GM20000 (cell line): ENCODE measurements at regions not wholly inside any gene's neighbourhood (a gene's known extent, or its start where the extent isn't known, plus 50 kb on each side); places are given as distances from the start of the nearest gene placed in this dataset.

Source experiments
- DNase-seq: peaks from one replicate; pipeline ENCODE4 v3.0.0; 2012; ENCODE audit warnings: low spot score
- CTCF ChIP-seq: IDR thresholded peaks from 2 replicates; pipeline ENCODE4 v1.5.1; 2012; ENCODE audit warnings: mild to moderate bottlenecking, control low read depth; ENCODE audit errors: extremely low read depth, missing control alignments

GRCh38 chr13:50668691-50669271, 174.7 kb downstream of the DLEU7 start:
- TF ChIP-seq CTCF = no peak
- no peak for DNase-seq

- no peak for DNase-seq
- no peak for TF ChIP-seq CTCF
Measured at GRCh38 chr13:50670272-50670671, 173.2 kb downstream of the DLEU7 start.

- TF ChIP-seq CTCF = no peak
Measured at GRCh38 chr13:50670847-50671496, 172.5 kb downstream of the DLEU7 start.

GRCh38 chr13:50671497-50671850, 172.0 kb downstream of the DLEU7 start:
- DNase-seq = no peak

More at GRCh38 chr13:50670847-50671496, 172.5 kb downstream of the DLEU7 start:
- DNase-seq = no peak

GRCh38 chr13:50672025-50672424, 171.5 kb downstream of the DLEU7 start:
- no peak for TF ChIP-seq CTCF
- DNase-seq = no peak

More at GRCh38 chr13:50671497-50671850, 172.0 kb downstream of the DLEU7 start:
- TF ChIP-seq CTCF = no peak

GRCh38 chr13:50675651-50676050, 167.8 kb downstream of the DLEU7 start:
- TF ChIP-seq CTCF = no peak
- DNase-seq = no peak

- no peak for DNase-seq
- TF ChIP-seq CTCF = no peak
Measured at GRCh38 chr13:50676602-50677001, 166.9 kb downstream of the DLEU7 start.
